ENCODE measurements at regions not wholly inside any gene's neighbourhood (a gene's known extent, or its start where the extent isn't known, plus 50 kb on each side); places are given as distances from the start of the nearest gene placed in this dataset.

- TF ChIP-seq, protein P1, sequence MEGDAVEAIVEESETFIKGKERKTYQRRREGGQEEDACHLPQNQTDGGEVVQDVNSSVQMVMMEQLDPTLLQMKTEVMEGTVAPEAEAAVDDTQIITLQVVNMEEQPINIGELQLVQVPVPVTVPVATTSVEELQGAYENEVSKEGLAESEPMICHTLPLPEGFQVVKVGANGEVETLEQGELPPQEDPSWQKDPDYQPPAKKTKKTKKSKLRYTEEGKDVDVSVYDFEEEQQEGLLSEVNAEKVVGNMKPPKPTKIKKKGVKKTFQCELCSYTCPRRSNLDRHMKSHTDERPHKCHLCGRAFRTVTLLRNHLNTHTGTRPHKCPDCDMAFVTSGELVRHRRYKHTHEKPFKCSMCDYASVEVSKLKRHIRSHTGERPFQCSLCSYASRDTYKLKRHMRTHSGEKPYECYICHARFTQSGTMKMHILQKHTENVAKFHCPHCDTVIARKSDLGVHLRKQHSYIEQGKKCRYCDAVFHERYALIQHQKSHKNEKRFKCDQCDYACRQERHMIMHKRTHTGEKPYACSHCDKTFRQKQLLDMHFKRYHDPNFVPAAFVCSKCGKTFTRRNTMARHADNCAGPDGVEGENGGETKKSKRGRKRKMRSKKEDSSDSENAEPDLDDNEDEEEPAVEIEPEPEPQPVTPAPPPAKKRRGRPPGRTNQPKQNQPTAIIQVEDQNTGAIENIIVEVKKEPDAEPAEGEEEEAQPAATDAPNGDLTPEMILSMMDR (IDR thresholded peaks at IDR 0.05; ENCODE audit: insufficient read depth, low read depth, low read length) = no peak
- no peak for TF ChIP-seq EZH2 (IDR thresholded peaks at IDR 0.05; ENCODE audit: insufficient read depth, low read length)
Observed at GRCh38 chr5:155983954-155984353, 343.0 kb upstream of the SGCD start.

Measured in astrocyte (in vitro differentiated cells and primary cell).